A673 (cell line): ENCODE measurements at regions not wholly inside any gene's neighbourhood (a gene's known extent, or its start where the extent isn't known, plus 50 kb on each side); places are given as distances from the start of the nearest gene placed in this dataset.

Source experiments
- EZH2 ChIP-seq: fragments of 200-600 bp; sonication (generic); IDR thresholded peaks from 2 replicates; pipeline ENCODE4 v1.6.1; 2017; ENCODE audit warnings: borderline replicate concordance, low read depth, mild to moderate bottlenecking, mixed read lengths, antibody characterized with exemption, low read length; ENCODE audit not compliant: poor library complexity, severe bottlenecking
- TF ChIP-seq, protein P1 (sequence below): fragments of 300-800, 200-600 bp; sonication (generic); conservative IDR thresholded peaks from 2 replicates; pipeline ENCODE4 v1.5.1; 2017; ENCODE audit warnings: low read depth, mild to moderate bottlenecking, antibody characterized with exemption, low read length, moderate library complexity, mixed read lengths

DNA sequence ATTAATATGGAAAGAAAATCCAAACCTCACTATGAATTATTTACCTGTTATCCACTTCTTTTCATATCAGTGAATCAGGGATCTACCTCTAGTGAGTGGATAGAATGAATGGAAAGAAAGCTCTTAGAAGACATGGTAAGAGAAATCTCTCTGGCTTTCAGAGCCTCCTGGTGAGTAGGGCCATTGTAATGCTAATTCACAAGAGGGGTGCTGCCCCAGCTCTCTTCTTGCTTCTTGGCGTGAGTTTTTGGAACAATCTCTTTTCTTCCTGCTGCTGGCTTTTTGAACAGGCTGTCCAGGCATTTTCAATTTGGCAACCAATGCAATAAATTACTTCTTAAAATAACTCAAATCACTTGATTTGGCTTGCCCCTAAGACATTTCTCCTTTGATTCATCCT lies 49.9 kb upstream of the KCNN2 start:
- TF ChIP-seq, protein P1, sequence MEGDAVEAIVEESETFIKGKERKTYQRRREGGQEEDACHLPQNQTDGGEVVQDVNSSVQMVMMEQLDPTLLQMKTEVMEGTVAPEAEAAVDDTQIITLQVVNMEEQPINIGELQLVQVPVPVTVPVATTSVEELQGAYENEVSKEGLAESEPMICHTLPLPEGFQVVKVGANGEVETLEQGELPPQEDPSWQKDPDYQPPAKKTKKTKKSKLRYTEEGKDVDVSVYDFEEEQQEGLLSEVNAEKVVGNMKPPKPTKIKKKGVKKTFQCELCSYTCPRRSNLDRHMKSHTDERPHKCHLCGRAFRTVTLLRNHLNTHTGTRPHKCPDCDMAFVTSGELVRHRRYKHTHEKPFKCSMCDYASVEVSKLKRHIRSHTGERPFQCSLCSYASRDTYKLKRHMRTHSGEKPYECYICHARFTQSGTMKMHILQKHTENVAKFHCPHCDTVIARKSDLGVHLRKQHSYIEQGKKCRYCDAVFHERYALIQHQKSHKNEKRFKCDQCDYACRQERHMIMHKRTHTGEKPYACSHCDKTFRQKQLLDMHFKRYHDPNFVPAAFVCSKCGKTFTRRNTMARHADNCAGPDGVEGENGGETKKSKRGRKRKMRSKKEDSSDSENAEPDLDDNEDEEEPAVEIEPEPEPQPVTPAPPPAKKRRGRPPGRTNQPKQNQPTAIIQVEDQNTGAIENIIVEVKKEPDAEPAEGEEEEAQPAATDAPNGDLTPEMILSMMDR, result no peak
- no peak for TF ChIP-seq EZH2
